ENCODE measurements at regions not wholly inside any gene's neighbourhood (a gene's known extent, or its start where the extent isn't known, plus 50 kb on each side); places are given as distances from the start of the nearest gene placed in this dataset.

DNA sequence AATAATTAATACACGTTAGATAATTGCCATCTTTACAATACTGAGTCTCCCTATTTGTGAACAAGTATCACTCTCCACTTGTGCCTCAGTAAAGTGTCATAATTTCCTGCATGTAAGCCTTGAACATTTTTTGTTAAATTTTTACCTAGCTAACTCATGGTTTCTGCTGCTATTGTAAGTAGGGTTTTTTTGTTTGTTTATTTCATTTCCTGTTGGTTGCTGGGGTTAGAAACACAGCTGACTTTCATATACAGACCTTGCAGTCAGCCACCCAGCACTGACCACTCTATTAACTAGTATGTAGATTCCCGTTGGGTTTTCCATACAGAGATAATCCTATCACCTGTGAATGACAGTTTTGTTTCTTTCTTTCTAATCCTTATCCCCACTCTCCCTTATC lies 133.3 kb downstream of the MPP7 start:
- TF ChIP-seq POLR2AphosphoS5 (IDR thresholded peaks at IDR 0.05; ENCODE audit: low read depth, low read length), result no peak
- no peak for TF ChIP-seq POLR2A (IDR thresholded peaks at IDR 0.05; ENCODE audit: low read depth, low read length)
- no peak for TF ChIP-seq TAF1 (IDR thresholded peaks at IDR 0.05; ENCODE audit: low read depth, low read length)
- TF ChIP-seq POU2F2 (IDR thresholded peaks at IDR 0.05; ENCODE audit: low read depth, low read length), result no peak
- TF ChIP-seq PAX5 (IDR thresholded peaks at IDR 0.05; ENCODE audit: insufficient read depth, low read length, severe bottlenecking), result no peak
- no peak for TF ChIP-seq SPI1 (IDR thresholded peaks at IDR 0.05; ENCODE audit: low read depth, low read length)

All from GM12891 (cell line).